ENCODE measurements at regions not wholly inside any gene's neighbourhood (a gene's known extent, or its start where the extent isn't known, plus 50 kb on each side); places are given as distances from the start of the nearest gene placed in this dataset.

DNA sequence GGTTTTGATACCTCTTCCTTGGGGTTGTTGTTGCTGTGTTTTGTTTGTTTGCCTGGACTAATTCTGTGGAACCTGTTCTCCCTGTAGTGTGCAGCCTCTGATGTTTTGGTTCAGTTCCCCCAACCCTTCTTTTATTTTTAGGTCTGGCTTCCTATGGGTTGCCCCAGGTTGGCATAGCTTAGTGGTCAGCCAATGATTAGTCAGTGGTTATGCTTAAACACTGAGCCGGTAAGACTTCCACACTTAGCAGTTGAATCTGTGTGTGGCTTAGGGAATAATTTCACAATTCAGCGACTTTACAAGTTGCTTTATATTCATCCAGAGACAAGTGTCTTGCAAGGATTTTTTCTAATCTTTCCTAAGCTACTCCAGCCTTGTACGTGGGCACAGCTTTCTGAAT, 78.6 kb upstream of the CLPB start:
- ChIA-PET CTCF (no interaction called here), POLR2A (no interaction called here)
- Histone ChIP-seq H3K27ac (ENCODE audit: low read depth, low read length) (no peak overlapping the region), H3K27me3 (ENCODE audit: control insufficient read depth, insufficient read depth, low read length) (peaks cover 4% of the 10 kb centered on the region), H3K4me3 (ENCODE audit: low read depth, low read length) (no peak overlapping the region), H3K9me3 (ENCODE audit: control insufficient read depth, insufficient read depth, low read length) (peaks cover 18% of the 10 kb centered on the region)
- no peak for DNase-seq (ENCODE audit: low read depth, low spot score)
- TF ChIP-seq, protein P1, sequence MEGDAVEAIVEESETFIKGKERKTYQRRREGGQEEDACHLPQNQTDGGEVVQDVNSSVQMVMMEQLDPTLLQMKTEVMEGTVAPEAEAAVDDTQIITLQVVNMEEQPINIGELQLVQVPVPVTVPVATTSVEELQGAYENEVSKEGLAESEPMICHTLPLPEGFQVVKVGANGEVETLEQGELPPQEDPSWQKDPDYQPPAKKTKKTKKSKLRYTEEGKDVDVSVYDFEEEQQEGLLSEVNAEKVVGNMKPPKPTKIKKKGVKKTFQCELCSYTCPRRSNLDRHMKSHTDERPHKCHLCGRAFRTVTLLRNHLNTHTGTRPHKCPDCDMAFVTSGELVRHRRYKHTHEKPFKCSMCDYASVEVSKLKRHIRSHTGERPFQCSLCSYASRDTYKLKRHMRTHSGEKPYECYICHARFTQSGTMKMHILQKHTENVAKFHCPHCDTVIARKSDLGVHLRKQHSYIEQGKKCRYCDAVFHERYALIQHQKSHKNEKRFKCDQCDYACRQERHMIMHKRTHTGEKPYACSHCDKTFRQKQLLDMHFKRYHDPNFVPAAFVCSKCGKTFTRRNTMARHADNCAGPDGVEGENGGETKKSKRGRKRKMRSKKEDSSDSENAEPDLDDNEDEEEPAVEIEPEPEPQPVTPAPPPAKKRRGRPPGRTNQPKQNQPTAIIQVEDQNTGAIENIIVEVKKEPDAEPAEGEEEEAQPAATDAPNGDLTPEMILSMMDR (IDR thresholded peaks at IDR 0.05; ENCODE audit: low read depth, low read length): no peak

- H3K9me3 ChIP-seq (ENCODE audit: control insufficient read depth, insufficient read depth, low read length): peaks cover 18% of the 10 kb centered on the region
- no peak for DNase-seq (ENCODE audit: low read depth, low spot score)
- TF ChIP-seq, protein P1 (IDR thresholded peaks at IDR 0.05; ENCODE audit: low read depth, low read length): no peak
- H3K4me3 ChIP-seq (ENCODE audit: low read depth, low read length): no peak overlapping the region
- CTCF ChIA-PET: interaction anchor here (0.9 kb wide), 1 partner anchor 9 kb away, joined by 3 read pairs; no protein-coding TSS in a partner anchor
- H3K27ac ChIP-seq (ENCODE audit: low read depth, low read length): no peak overlapping the region
- POLR2A ChIA-PET: interaction anchor here (0.6 to 0.7 kb wide), 3 partner anchors 13 to 110 kb away, joined by 3 to 5 read pairs (median 3); no protein-coding TSS in a partner anchor
- peaks cover 7% of the 10 kb centered on the region for H3K27me3 ChIP-seq (ENCODE audit: control insufficient read depth, insufficient read depth, low read length)
Observed at GRCh38 chr11:72511393-72512047, 77.2 kb upstream of the CLPB start.

- ChIA-PET CTCF (interaction anchor here (0.8 kb wide), 1 partner anchor 36 kb away, joined by 3 read pairs; no protein-coding TSS in a partner anchor), POLR2A (no interaction called here)
- DNase-seq (ENCODE audit: low read depth, low spot score): no peak
- peaks cover 14% of the 10 kb centered on the region for H3K9me3 ChIP-seq (ENCODE audit: control insufficient read depth, insufficient read depth, low read length)
- H3K4me3 ChIP-seq (ENCODE audit: low read depth, low read length): no peak overlapping the region
- TF ChIP-seq, protein P1 (IDR thresholded peaks at IDR 0.05; ENCODE audit: low read depth, low read length): no peak
- H3K27ac ChIP-seq (ENCODE audit: low read depth, low read length): no peak overlapping the region
- peaks cover 4% of the 10 kb centered on the region for H3K27me3 ChIP-seq (ENCODE audit: control insufficient read depth, insufficient read depth, low read length)
Observed at GRCh38 chr11:72507050-72507449, 72.7 kb upstream of the CLPB start.

GRCh38 chr11:72497731-72498130, 63.4 kb upstream of the CLPB start:
- ChIA-PET CTCF (interaction anchor here (5.9 kb wide), 1 partner anchor 26 kb away, joined by 23 read pairs; no protein-coding TSS in a partner anchor), POLR2A (no interaction called here)
- Histone ChIP-seq H3K27me3 (ENCODE audit: control insufficient read depth, insufficient read depth, low read length) (peaks cover 4% of the 10 kb centered on the region), H3K9me3 (ENCODE audit: control insufficient read depth, insufficient read depth, low read length) (no peaks in the 10 kb centered on the region), H3K27ac (ENCODE audit: low read depth, low read length) (no peak overlapping the region), H3K4me3 (ENCODE audit: low read depth, low read length) (no peak overlapping the region)
- DNase-seq (ENCODE audit: low read depth, low spot score): no peak
- TF ChIP-seq, protein P1 (IDR thresholded peaks at IDR 0.05; ENCODE audit: low read depth, low read length): no peak

- peaks cover 8% of the 10 kb centered on the region for H3K27me3 ChIP-seq (ENCODE audit: control insufficient read depth, insufficient read depth, low read length)
- POLR2A ChIA-PET: no interaction called here
- no peak overlapping the region for H3K27ac ChIP-seq (ENCODE audit: low read depth, low read length)
- H3K9me3 ChIP-seq (ENCODE audit: control insufficient read depth, insufficient read depth, low read length): no peaks in the 10 kb centered on the region
- TF ChIP-seq, protein P1 (IDR thresholded peaks at IDR 0.05; ENCODE audit: low read depth, low read length): no peak
- CTCF ChIA-PET: interaction anchor here (1.0 to 5.9 kb wide), 2 partner anchors 16 to 22 kb away, joined by 5 to 23 read pairs; no protein-coding TSS in a partner anchor
- no peak for DNase-seq (ENCODE audit: low read depth, low spot score)
- H3K4me3 ChIP-seq (ENCODE audit: low read depth, low read length): no peak overlapping the region
Observed at GRCh38 chr11:72494109-72494429, 59.7 kb upstream of the CLPB start.
